ENCODE measurements at regions not wholly inside any gene's neighbourhood (a gene's known extent, or its start where the extent isn't known, plus 50 kb on each side); places are given as distances from the start of the nearest gene placed in this dataset.
"Not testable (repeated sequence)": the region's sequence is repeated elsewhere in the genome, so short reads cannot be mapped to it uniquely, and the experiment has no call there.

GRCh38 chr18:30141506-30141905 lies 901.0 kb downstream of the DSC3 start:
- DNase-seq, result not testable (repeated sequence)

- DNase-seq, result no peak
Measured at GRCh38 chr18:30139631-30140287, 902.8 kb downstream of the DSC3 start.

- DNase-seq, result no peak
Measured at GRCh38 chr18:30135938-30136337, 906.6 kb downstream of the DSC3 start.

- DNase-seq, result no peak
Measured at GRCh38 chr18:30134020-30134419, 908.5 kb downstream of the DSC3 start.

- no peak for DNase-seq
Measured at GRCh38 chr18:30132959-30133358, 909.6 kb downstream of the DSC3 start.

GRCh38 chr18:30121397-30121796 lies 921.1 kb downstream of the DSC3 start:
- no peak for DNase-seq

- no peak for DNase-seq
Measured at GRCh38 chr18:30113454-30113853, 929.1 kb downstream of the DSC3 start.

GRCh38 chr18:30106356-30106755 lies 936.2 kb downstream of the DSC3 start:
- DNase-seq, result no peak

- no peak for DNase-seq
Measured at GRCh38 chr18:30103881-30104280, 938.7 kb downstream of the DSC3 start.

GRCh38 chr18:30096796-30097195 lies 945.7 kb downstream of the DSC3 start:
- no peak for DNase-seq

- DNase-seq, result no peak
Measured at GRCh38 chr18:30094556-30094955, 948.0 kb downstream of the DSC3 start.

GRCh38 chr18:30093376-30093775 lies 949.2 kb downstream of the DSC3 start:
- no peak for DNase-seq

- no peak for DNase-seq
Measured at GRCh38 chr18:30088238-30089015, 954.1 kb downstream of the DSC3 start.

GRCh38 chr18:30086351-30086750 lies 956.2 kb downstream of the DSC3 start:
- no peak for DNase-seq

- DNase-seq, result no peak
Measured at GRCh38 chr18:30081122-30081521, 961.4 kb downstream of the DSC3 start.

GRCh38 chr18:30072609-30073385 lies 969.7 kb downstream of the DSC3 start:
- DNase-seq, result no peak

GRCh38 chr18:30066288-30066687 lies 976.3 kb downstream of the DSC3 start:
- no peak for DNase-seq

- no peak for DNase-seq
Measured at GRCh38 chr18:30057398-30057797, 985.1 kb downstream of the DSC3 start.

- no peak for DNase-seq
Measured at GRCh38 chr18:30056528-30056927, 986.0 kb downstream of the DSC3 start.

- DNase-seq, result no peak
Measured at GRCh38 chr18:30044496-30044895, 998.0 kb downstream of the DSC3 start.

GRCh38 chr18:30039201-30039600 lies 1003.3 kb downstream of the DSC3 start:
- DNase-seq, result no peak

GRCh38 chr18:30034818-30035217 lies 1007.7 kb downstream of the DSC3 start:
- DNase-seq, result no peak

- DNase-seq, result no peak
Measured at GRCh38 chr18:30016179-30016578, 1026.4 kb downstream of the DSC3 start.

GRCh38 chr18:30004965-30005364 lies 1037.6 kb downstream of the DSC3 start:
- no peak for DNase-seq

Data from DMS153 (cell line).